Upper lobe of left lung (tissue), 4 donors: ENCODE measurements at regions not wholly inside any gene's neighbourhood (a gene's known extent, or its start where the extent isn't known, plus 50 kb on each side); places are given as distances from the start of the nearest gene placed in this dataset.

Source experiments
- POLR2AphosphoS5 ChIP-seq, 2 donors: sonication (generic); formaldehyde crosslinking; IDR thresholded peaks; one replicate each; pipeline ENCODE4 v1.5.1; 2017; ENCODE audit warnings: antibody characterized with exemption in 2 of 2
- TF ChIP-seq, protein P1 (sequence below), 6 experiments: fragments of 450-650 bp in 4 of 6; fragments of 200-600 bp in 2 of 6; sonication (generic) in 2 of 6; IDR thresholded peaks; one replicate each; pipeline ENCODE4 v1.5.1; 2016 to 2019; ENCODE audit warnings: antibody characterized with exemption in 6 of 6

DNA sequence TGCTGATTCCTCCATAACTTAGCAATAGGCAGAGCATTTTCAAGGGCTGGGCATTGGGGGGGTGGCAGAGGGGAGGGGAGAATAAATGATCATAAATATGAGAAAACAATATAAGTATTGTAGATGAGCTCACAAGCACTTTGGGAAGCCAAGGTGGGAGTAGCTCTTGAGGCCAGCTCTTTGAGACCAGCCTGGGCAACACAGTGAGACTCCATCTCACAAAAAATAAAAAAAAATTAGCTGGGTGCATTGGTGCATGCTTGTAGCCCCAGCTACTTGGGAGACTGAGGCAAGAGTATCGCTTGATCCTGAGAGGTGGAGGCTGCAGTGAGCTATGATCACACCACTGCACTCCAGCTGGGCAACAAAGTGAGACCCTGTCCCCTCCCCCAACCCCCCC is 75.9 kb downstream of the MYCN start:
- TF ChIP-seq, protein P1, sequence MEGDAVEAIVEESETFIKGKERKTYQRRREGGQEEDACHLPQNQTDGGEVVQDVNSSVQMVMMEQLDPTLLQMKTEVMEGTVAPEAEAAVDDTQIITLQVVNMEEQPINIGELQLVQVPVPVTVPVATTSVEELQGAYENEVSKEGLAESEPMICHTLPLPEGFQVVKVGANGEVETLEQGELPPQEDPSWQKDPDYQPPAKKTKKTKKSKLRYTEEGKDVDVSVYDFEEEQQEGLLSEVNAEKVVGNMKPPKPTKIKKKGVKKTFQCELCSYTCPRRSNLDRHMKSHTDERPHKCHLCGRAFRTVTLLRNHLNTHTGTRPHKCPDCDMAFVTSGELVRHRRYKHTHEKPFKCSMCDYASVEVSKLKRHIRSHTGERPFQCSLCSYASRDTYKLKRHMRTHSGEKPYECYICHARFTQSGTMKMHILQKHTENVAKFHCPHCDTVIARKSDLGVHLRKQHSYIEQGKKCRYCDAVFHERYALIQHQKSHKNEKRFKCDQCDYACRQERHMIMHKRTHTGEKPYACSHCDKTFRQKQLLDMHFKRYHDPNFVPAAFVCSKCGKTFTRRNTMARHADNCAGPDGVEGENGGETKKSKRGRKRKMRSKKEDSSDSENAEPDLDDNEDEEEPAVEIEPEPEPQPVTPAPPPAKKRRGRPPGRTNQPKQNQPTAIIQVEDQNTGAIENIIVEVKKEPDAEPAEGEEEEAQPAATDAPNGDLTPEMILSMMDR (IDR thresholded peaks at IDR 0.05): no peak
- TF ChIP-seq POLR2AphosphoS5 (IDR thresholded peaks at IDR 0.05): no peak
